Activated B cell treated with CpG ODN at 0.5 μM for 24 hours (primary cell): ENCODE measurements at regions not wholly inside any gene's neighbourhood (a gene's known extent, or its start where the extent isn't known, plus 50 kb on each side); places are given as distances from the start of the nearest gene placed in this dataset.
"Not testable (repeated sequence)": the region's sequence is repeated elsewhere in the genome, so short reads cannot be mapped to it uniquely, and the experiment has no call there.

Experiments
- ATAC-seq: fragments of 200-7000 bp; cut with Tn5 transposase; one replicate; pipeline ENCODE4 v1.10.0; 2021; ENCODE audit warnings: low read depth, mild to moderate bottlenecking, moderate library complexity
- CTCF ChIA-PET: fragments of 350-600 bp; sonication (Branson Sonifier 250); formaldehyde crosslinking; loops from one replicate; lab custom pipeline; 2021; ENCODE audit warnings: antibody characterized with exemption; lab: Charles Lee
- POLR2A ChIA-PET: fragments of 350-600 bp; sonication (Branson Sonifier 250); formaldehyde crosslinking; loops from one replicate; lab custom pipeline; 2021; ENCODE audit warnings: antibody characterized with exemption; lab: Charles Lee
- DNase-seq: peaks from one replicate; pipeline ENCODE4 v3.0.0; 2022
- H3K27ac Mint-ChIP-seq: one replicate; pipeline ENCODE4 v1.8.0; 2020; ENCODE audit warnings: mixed read lengths
- H3K27me3 Mint-ChIP-seq: one replicate; pipeline ENCODE4 v1.8.0; 2021; ENCODE audit warnings: mixed read lengths
- H3K36me3 Mint-ChIP-seq: one replicate; pipeline ENCODE4 v1.8.0; 2021; ENCODE audit warnings: low read depth, mixed read lengths
- H3K4me1 Mint-ChIP-seq: one replicate; pipeline ENCODE4 v1.8.0; 2021; ENCODE audit warnings: mixed read lengths
- H3K4me3 Mint-ChIP-seq: one replicate; pipeline ENCODE4 v1.8.0; 2020; ENCODE audit warnings: mild to moderate bottlenecking, mixed read lengths
- H3K9me3 Mint-ChIP-seq: one replicate; pipeline ENCODE4 v1.8.0; 2020; ENCODE audit warnings: mixed read lengths
- CTCF ChIP-seq: fragments of 200-600 bp; IDR thresholded peaks from one replicate; pipeline ENCODE4 v1.8.0; 2022; ENCODE audit warnings: antibody characterized with exemption, mild to moderate bottlenecking
- intact Hi-C: fragments of 100-400 bp; cut with micrococcal nuclease; formaldehyde crosslinking; loops from one replicate; pipeline ENCODE4 v1.15.1; 2024

GRCh38 chr16:65315081-65315780 is 193.4 kb upstream of the CDH11 start:
- ChIA-PET POLR2A (no interaction called here), CTCF (no interaction called here)
- intact Hi-C loops: no loop called here
- Mint-ChIP-seq H3K36me3 (no peaks in the 10 kb centered on the region), H3K27ac (no peak overlapping the region), H3K9me3 (peaks cover 3% of the 10 kb centered on the region), H3K4me3 (no peak overlapping the region), H3K4me1 (no peaks in the 10 kb centered on the region), H3K27me3 (no peaks in the 10 kb centered on the region)
- TF ChIP-seq CTCF: no peak
- ATAC-seq (no peak), DNase-seq (no peak)

- Mint-ChIP-seq H3K4me3 (no peak overlapping the region), H3K4me1 (no peaks in the 10 kb centered on the region), H3K9me3 (peaks cover 3% of the 10 kb centered on the region), H3K27me3 (no peaks in the 10 kb centered on the region), H3K36me3 (no peaks in the 10 kb centered on the region), H3K27ac (no peak overlapping the region)
- ChIA-PET CTCF (no interaction called here), POLR2A (no interaction called here)
- no peak for TF ChIP-seq CTCF
- intact Hi-C loops: no loop called here
- ATAC-seq (no peak), DNase-seq (no peak)
Observed at GRCh38 chr16:65314627-65315008, 192.8 kb upstream of the CDH11 start.

- H3K9me3 Mint-ChIP-seq: peaks cover 3% of the 10 kb centered on the region
- intact Hi-C loops: no loop called here
- no peaks in the 10 kb centered on the region for H3K27me3 Mint-ChIP-seq
- ChIA-PET CTCF (no interaction called here), POLR2A (no interaction called here)
- no peak overlapping the region for H3K27ac Mint-ChIP-seq
- no peak overlapping the region for H3K4me3 Mint-ChIP-seq
- H3K36me3 Mint-ChIP-seq: no peaks in the 10 kb centered on the region
- no peak for TF ChIP-seq CTCF
- H3K4me1 Mint-ChIP-seq: no peaks in the 10 kb centered on the region
- ATAC-seq: no peak
- DNase-seq: no peak
Observed at GRCh38 chr16:65313936-65314626, 192.2 kb upstream of the CDH11 start.

- peaks cover 3% of the 10 kb centered on the region for H3K9me3 Mint-ChIP-seq
- DNase-seq (no peak), ATAC-seq (no peak)
- ChIA-PET POLR2A (no interaction called here), CTCF (no interaction called here)
- H3K36me3 Mint-ChIP-seq: no peaks in the 10 kb centered on the region
- no peak for TF ChIP-seq CTCF
- H3K27me3 Mint-ChIP-seq: no peaks in the 10 kb centered on the region
- no peak overlapping the region for H3K4me3 Mint-ChIP-seq
- intact Hi-C loops: no loop called here
- H3K4me1 Mint-ChIP-seq: no peaks in the 10 kb centered on the region
- no peak overlapping the region for H3K27ac Mint-ChIP-seq
Observed at GRCh38 chr16:65312795-65313194, 190.9 kb upstream of the CDH11 start.

- TF ChIP-seq CTCF: no peak
- ChIA-PET CTCF (no interaction called here), POLR2A (no interaction called here)
- DNase-seq (no peak), ATAC-seq (no peak)
- no peaks in the 10 kb centered on the region for H3K27me3 Mint-ChIP-seq
- peaks cover 3% of the 10 kb centered on the region for H3K9me3 Mint-ChIP-seq
- no peak overlapping the region for H3K4me3 Mint-ChIP-seq
- H3K36me3 Mint-ChIP-seq: no peaks in the 10 kb centered on the region
- H3K4me1 Mint-ChIP-seq: no peaks in the 10 kb centered on the region
- intact Hi-C loops: no loop called here
- no peak overlapping the region for H3K27ac Mint-ChIP-seq
Observed at GRCh38 chr16:65312071-65312470, 190.2 kb upstream of the CDH11 start.

GRCh38 chr16:65310491-65310890 is 188.6 kb upstream of the CDH11 start:
- H3K27me3 Mint-ChIP-seq, DNase-seq, POLR2A ChIA-PET, CTCF ChIA-PET, ATAC-seq, H3K27ac Mint-ChIP-seq, H3K4me3 Mint-ChIP-seq, intact Hi-C loops, H3K4me1 Mint-ChIP-seq, H3K36me3 Mint-ChIP-seq, H3K9me3 Mint-ChIP-seq: not testable (repeated sequence)
